ENCODE measurements at regions not wholly inside any gene's neighbourhood (a gene's known extent, or its start where the extent isn't known, plus 50 kb on each side); places are given as distances from the start of the nearest gene placed in this dataset.

GRCh38 chr4:129897111-129897510 lies 801.2 kb downstream of the C4orf33 start:
- no peak for DNase-seq (ENCODE audit: low spot score)

DNA sequence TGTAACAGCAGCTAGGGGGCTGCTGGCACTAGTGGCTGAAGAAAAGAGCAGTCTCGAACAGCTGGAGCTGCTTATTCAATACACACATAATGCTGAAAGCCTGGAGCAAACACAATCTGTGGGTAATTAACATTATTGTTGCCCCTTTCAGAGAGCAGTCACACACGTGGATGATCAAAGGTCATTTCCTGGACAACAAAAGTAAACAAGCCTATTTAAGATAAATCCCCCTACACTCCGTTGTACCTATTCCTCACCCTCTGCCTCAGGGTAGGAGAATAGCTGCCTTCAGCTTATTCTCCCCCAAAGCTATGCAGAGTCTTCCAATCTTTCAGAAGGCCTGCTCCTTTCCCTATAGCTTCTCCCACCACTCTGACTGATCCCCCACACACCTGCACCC lies 803.9 kb downstream of the C4orf33 start:
- DNase-seq (ENCODE audit: low spot score): no peak

- no peak for DNase-seq (ENCODE audit: low spot score)
Measured at GRCh38 chr4:129900430-129900953, 804.5 kb downstream of the C4orf33 start.

DNA sequence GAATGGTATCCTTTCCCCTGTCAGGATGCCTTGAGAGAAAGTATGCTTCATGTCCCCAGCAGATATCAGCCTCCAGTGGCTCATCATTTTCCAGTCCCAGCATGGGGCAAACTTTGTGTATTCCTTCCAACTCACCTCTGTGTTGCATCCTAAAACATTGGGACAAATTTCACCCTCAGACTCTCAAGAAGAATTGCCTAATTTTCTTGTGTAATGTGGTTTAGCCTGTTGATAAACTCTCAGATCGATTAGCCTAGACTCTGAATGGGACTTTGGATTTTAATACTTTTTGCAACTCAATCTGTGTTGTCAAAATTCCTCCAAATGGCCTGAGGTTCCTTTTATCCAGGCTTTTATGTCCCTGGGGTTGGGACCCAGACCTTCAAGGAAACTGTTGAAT lies 805.3 kb downstream of the C4orf33 start:
- no peak for DNase-seq (ENCODE audit: low spot score)

GRCh38 chr4:129903861-129904260 lies 807.9 kb downstream of the C4orf33 start:
- no peak for DNase-seq (ENCODE audit: low spot score)

DNA sequence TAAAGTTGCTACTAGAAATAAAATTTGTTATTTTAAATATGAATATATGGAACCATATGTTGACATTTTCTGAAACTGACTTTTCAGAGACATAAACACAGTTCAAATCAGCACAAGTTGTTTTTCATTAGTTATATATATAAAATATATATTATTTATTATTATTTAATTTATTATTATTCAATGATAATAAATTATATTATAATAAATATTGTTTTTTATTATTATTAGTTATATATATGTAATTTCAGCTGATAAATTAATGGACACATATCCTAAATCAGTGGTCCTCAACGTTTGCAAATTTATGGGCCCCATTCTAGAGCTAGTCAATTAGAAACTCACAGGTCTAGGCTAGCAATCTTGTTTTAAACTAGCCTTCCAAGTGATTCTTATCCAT lies 809.3 kb downstream of the C4orf33 start:
- no peak for DNase-seq (ENCODE audit: low spot score)

- DNase-seq (ENCODE audit: low spot score): no peak
Measured at GRCh38 chr4:129908117-129908516, 812.2 kb downstream of the C4orf33 start.

DNA sequence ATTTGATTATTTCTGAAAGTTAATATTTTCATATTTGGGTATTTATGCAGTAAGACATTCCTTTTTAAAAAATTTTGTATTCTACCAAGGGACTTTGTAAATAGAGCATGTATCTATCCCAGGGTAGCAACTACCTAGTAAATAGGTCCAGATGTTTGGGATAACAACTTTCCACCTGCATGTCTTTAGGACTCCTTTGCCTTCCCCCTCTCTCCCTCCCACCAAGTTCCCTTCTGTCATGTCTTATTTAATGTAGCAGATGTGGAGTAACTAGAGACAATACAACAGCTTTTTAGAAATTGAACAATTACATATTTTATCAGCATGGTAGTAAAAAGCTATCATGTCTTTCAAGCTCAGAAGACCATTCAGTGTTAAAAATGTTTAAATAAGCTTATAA lies 821.0 kb downstream of the C4orf33 start:
- no peak for DNase-seq (ENCODE audit: low spot score)

DNA sequence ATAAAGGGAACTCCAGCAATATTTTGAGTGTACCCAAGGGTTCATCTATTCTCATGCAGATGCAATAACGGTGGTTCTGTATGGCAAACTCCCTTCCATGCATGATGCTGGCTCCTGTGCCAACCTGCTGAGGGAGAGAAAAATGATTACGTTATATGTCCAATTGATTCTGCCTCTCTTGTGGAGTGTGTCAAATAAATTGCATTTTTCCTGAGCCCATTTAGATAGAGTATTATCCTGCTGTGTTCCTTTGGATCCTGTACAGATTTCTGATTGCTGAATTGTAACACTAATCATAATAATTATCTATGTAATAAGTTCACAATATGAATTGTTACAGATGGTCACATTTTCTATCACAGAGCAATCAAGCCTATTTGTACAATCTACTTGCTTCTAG lies 821.7 kb downstream of the C4orf33 start:
- no peak for DNase-seq (ENCODE audit: low spot score)

DNA sequence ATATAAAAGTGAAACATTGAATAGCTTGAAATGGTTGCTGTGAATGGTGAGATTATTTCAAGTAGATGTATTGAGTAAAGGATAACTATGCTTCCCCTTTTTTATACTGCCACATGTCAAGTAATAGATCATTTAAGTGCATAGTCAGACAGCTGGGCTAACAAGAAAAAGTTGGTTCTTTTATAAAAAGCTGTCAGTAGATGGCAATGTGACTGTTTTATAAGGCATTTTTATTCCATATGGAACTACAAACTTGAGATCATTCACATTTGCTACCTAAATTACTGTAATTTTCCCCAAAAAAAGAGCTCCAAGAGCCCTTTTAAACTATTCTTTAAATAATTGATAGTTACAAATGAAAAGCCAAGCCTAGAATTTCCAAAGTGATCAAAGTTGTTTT lies 831.0 kb downstream of the C4orf33 start:
- DNase-seq (ENCODE audit: low spot score): no peak

GRCh38 chr4:129929052-129929451 lies 833.1 kb downstream of the C4orf33 start:
- no peak for DNase-seq (ENCODE audit: low spot score)

DNA sequence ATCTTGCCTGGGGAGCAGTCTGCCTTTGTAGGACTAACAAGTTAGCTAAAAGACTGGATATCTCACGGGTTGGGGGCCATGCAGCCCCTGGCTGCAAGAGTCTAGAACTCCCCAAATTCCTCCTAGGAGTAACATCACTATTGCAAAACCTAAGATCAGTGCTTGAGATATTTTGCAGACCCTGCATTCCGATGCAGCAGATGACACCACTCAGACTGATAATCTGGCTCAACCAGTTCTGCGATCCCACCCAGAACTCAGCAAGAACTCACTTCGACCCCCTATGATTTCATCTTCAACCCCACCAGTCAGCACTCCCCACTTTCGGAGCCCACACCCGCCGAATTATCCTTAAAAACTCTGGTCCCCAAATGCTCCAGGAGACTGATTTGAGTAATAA lies 834.0 kb downstream of the C4orf33 start:
- no peak for DNase-seq (ENCODE audit: low spot score)

GRCh38 chr4:129950217-129950616 lies 854.3 kb downstream of the C4orf33 start:
- no peak for DNase-seq (ENCODE audit: low spot score)

DNA sequence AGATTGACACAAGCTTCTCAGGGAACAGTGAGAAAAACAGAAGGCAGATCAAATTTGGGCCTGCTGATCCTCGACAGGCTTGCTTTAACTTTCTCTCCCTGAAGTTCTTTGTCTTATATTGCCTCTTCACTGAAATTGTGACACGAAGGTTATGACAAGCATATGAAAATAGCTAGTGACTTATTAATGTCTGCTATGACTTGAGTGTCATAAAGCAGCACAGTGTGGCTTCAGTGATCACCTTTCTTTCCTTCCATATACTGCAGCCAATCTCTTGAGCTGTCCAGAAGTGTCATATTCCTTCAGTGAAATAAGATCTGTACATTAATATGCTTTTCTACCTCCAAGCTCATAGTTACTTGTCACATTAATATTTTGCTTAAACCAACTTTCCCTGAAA lies 870.2 kb downstream of the C4orf33 start:
- no peak for DNase-seq (ENCODE audit: low spot score)

GRCh38 chr4:129968366-129968765 lies 872.4 kb downstream of the C4orf33 start:
- no peak for DNase-seq (ENCODE audit: low spot score)

- DNase-seq (ENCODE audit: low spot score): no peak
Measured at GRCh38 chr4:129968778-129969177, 872.8 kb downstream of the C4orf33 start.

GRCh38 chr4:129970801-129971200 lies 874.8 kb downstream of the C4orf33 start:
- DNase-seq (ENCODE audit: low spot score): no peak

DNA sequence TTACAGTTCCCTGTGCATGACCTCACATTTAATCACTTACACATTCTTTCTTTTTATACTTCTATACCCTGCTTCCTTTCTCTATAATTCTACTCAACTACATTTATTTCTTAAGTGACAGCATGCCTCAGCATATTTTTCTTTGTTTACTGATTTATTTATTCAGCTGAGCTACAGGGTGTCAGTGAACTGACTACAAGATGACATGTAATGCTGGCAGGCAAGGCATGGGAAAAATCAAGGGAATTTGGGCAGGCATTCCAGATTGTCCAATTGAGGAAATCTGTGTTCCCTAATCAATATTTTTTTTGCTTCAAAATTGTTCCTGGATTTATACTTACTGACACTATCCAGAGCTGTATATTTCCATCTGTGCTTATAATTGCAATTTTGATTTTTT lies 875.5 kb downstream of the C4orf33 start:
- no peak for DNase-seq (ENCODE audit: low spot score)

GRCh38 chr4:129972257-129972656 lies 876.3 kb downstream of the C4orf33 start:
- DNase-seq (ENCODE audit: low spot score): no peak

GRCh38 chr4:129974730-129975129 lies 878.8 kb downstream of the C4orf33 start:
- no peak for DNase-seq (ENCODE audit: low spot score)

DNA sequence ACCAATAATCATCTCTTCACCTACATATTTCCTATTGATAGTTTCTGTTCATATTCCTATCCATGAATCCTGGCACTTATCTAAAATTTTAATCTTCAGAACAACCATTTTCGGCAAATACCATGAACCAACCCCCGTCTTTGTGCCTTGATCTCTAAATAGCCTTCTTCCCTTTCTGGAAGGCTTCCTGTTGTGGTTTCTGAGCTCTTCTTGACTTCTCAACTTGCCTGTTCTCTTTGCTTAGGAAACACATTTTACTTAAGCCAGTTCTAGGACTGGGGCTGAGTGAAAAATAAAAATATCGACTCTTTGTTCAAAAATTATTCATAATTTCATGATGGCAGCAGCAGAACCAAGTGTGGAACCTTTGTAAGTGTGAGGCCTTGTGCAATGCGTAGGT lies 882.4 kb downstream of the C4orf33 start:
- no peak for DNase-seq (ENCODE audit: low spot score)

DNA sequence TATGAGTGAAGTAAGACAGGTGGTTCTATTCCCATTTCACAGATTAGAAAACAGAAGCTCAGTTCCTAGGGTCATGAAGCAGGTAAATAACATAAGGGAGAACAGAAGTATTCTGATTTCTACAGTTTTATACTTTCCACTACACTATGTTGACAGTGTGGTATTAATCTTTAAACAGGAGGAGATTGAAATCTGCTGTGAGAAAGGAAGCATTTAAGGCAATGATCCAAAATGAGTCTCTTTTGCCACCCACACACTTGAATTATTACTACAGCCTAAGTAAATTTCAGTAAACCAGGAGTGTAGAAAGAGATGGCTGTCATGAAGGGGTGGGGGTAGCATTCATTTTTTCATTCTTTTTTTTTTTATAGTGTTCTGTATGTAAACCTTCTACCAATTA lies 893.0 kb downstream of the C4orf33 start:
- no peak for DNase-seq (ENCODE audit: low spot score)

DNA sequence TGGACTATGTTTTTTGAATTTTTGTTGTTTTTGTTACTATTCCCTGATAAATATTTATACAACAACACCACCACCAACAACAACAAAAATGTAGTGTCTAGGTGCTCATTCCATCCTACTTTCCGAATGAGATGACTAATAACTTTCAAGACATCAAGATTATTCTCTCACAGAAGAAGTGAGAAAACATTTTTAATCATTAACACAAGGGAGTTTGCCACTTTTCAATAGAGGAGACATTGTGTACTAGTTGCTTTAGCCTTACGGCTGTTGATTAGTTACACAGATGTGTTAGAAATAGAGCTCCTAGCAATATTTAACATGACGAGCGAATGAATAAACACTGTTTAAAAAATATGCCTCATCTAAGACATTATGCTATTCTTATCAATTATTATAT lies 898.8 kb downstream of the C4orf33 start:
- no peak for DNase-seq (ENCODE audit: low spot score)

- DNase-seq (ENCODE audit: low spot score): no peak
Measured at GRCh38 chr4:129998436-129999150, 902.6 kb downstream of the C4orf33 start.
